ENCODE measurements at regions not wholly inside any gene's neighbourhood (a gene's known extent, or its start where the extent isn't known, plus 50 kb on each side); places are given as distances from the start of the nearest gene placed in this dataset.
"Not testable (repeated sequence)": the region's sequence is repeated elsewhere in the genome, so short reads cannot be mapped to it uniquely, and the experiment has no call there.

DNA sequence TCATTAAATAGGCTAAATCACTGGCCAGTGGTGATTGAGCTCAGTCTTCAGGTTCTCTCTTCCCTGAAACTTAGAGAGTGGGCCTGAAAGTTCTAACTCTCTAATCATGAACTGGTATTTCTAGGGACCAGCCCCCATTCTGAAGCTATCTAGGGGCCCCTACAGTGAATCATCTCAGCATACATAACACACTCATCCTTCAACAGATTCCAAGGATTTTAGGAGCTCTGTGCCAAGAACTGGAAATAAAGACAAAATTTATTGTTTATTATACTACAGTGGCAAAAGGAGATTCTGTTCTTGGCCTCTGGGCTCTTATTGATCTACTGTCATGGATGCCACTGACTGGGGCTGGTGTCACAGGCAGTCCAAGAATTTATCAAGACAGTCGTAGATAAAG is 263.8 kb upstream of the IGFBP7 start:
- FAIRE-seq: no peak

DNA sequence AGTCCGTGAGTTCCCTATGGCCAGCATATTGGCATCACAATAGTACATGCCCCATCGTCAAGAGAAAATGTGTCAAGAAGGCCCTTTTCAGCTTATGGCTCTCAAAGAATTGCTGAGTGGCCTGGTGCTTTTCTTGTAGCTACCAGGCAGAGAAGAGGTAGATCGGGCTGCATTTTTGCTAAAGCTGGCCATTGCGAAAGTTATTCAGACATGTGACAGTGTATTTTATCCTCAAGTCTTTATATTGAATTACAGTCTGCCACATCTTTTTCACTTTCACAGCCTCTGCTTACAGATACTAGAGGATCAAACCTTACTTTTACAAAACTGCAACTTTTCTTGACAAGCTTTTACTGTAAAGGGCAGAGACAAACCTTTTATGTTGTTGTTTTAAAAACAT is 261.5 kb upstream of the IGFBP7 start:
- no peak for FAIRE-seq

DNA sequence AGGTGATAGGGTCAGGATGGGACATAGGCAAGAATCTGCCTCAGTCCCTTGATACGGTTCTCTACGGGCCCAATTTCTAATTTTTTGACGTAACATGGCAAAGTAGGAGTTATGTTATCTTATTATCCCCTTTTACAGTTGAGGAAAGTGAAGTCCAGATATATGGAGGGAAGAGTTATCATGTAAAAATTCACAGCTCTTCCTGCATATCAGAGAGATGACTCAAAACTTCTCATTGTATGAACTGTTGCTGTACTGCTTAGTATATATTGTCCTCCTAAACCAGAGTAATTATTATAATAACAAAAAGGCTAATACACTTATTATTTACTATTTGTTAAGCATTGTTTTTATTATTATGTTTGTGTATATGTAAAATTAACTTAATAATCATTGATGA is 260.5 kb upstream of the IGFBP7 start:
- no peak for FAIRE-seq

DNA sequence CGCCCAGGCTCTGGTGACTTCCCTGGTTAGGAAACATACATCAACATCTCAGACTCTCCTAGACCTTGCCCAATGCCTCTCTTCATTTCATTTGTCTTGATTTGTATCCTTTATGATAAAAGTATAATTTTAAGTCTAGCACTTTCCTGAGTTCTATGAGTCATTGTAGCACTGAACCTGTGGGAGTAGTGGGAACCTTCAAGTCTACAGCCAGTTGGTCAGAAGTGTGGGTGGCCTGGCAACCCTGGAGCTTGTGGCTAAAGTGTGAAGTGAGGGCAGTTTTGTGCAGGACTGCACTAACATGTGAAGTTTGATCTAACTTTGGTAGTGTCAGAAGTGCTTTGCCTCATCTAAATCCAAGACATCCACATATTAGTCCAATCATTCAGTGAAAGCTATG is 259.3 kb upstream of the IGFBP7 start:
- FAIRE-seq: no peak

GRCh38 chr4:57364255-57364654 is 254.1 kb upstream of the IGFBP7 start:
- FAIRE-seq: no peak

DNA sequence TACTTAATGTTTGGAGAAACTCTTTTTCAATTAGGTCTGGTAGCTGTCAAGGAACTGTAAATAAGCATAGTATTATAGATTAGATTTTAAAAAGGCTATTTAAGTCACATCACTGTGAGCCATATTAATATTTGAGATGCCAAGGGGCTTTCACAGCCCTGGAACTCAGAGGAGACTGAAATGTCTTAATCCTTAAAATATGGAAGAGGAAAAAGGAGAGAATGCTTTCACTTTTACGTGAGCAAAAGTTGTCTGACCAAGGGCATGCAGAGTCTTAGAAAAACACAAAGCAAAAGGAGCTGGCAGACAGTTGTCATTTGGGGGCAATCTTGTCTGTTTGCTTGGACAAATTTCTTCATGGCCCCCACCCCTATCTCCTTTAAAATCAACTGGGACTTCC is 253.2 kb upstream of the IGFBP7 start:
- FAIRE-seq: no peak

DNA sequence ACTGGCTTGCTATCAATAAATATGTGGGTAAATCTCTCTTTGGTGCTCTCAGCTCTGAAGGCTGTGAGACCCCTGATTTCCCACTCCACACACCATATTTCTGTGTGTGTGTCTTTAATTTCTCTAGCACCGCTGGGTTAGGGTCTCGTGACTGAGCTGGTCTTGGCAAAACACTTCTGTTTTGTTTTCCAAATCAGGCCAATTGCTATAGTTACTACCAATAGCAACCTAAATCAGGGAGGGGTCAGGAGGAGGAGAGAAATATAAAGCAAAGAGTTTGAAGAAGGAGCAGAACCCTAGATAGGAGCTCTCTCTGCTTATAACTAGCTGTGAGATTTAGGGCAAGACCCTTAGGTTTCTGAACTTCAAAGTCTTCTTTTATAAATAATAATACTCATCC is 250.5 kb upstream of the IGFBP7 start:
- no peak for FAIRE-seq

- FAIRE-seq: no peak
Observed at GRCh38 chr4:57355101-57355665, 245.0 kb upstream of the IGFBP7 start.

DNA sequence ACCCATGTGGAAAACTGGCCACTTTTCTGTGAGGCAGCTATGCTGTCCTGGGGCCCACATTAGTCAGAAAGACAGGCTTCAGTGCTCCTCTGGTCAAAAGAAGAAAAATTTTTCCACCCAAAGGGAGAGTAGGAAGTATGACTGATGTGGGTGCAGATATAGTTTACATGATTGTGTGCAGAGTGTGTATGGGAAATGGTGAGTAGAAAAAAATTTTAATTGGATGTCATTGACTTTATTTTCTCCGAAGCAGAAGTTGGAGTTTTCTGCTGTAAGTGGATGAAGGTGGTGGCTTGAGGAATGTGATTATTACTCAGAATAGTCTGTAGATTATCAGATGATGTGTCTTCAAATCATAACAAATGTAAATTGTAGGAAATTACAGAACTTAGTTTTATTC is 241.5 kb upstream of the IGFBP7 start:
- no peak for FAIRE-seq

GRCh38 chr4:57344296-57344695 is 234.1 kb upstream of the IGFBP7 start:
- no peak for FAIRE-seq

DNA sequence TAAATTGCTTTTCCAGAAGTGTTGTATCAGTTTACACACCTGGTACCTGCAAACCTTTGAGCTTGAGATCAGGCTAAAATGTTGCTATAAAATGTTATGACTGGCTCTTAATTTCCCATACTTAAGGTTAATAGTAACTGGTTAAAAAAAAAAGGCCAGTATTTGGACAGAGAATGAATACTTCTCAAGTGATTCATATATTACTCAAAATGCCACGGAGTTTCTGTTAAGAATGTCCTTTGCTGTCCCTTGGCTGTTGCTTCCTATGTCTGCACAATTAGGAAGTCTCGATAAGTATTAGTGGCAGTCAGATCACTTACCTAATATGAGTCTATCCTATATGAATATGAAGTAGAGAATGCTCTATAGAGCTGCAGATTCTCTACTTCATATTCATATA is 232.2 kb upstream of the IGFBP7 start:
- no peak for FAIRE-seq

- not testable (repeated sequence) for FAIRE-seq
Observed at GRCh38 chr4:57338861-57339260, 228.7 kb upstream of the IGFBP7 start.

GRCh38 chr4:57333684-57334083 is 223.5 kb upstream of the IGFBP7 start:
- no peak for FAIRE-seq

GRCh38 chr4:57331959-57332358 is 221.8 kb upstream of the IGFBP7 start:
- FAIRE-seq: no peak

DNA sequence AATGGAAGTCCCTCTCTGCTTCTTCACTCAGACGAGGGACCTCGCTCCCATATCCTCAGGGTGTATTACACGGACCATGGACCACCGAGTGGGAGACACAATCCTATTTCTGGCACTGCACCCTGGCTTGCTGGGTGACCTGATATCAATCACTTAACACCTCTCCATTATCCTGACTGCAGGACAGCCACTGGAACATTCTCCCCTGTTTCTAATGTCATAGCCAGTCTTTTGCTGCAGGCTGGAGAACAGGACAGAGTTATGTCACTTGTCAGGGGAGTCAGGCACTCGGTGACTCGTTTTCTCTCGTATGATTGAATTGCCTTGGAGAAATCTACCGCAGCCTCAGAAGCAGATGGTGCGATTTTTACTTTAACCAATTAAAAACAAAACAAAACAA is 219.1 kb upstream of the IGFBP7 start:
- FAIRE-seq: no peak

GRCh38 chr4:57324673-57325307 is 214.6 kb upstream of the IGFBP7 start:
- no peak for FAIRE-seq

DNA sequence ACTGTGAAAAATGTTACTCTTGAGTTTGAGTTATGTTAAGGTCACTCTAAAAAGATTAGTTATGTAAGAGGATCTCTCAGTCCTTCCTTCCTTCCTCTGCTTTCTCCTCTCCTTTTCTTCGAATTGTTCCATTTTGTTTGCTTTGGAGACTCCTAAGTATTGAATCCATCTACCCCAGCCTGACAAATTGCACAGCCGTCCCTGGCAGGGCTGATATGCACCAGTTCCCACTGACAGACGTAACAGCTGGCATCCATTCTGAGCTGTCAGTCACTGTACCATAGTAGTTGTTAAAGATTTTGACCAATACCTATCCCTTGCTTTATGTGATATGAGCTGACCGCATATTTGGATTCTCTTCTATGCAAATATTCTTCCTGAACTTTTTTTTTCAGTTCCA is 210.7 kb upstream of the IGFBP7 start:
- FAIRE-seq: no peak

- no peak for FAIRE-seq
Observed at GRCh38 chr4:57320217-57320616, 210.0 kb upstream of the IGFBP7 start.

DNA sequence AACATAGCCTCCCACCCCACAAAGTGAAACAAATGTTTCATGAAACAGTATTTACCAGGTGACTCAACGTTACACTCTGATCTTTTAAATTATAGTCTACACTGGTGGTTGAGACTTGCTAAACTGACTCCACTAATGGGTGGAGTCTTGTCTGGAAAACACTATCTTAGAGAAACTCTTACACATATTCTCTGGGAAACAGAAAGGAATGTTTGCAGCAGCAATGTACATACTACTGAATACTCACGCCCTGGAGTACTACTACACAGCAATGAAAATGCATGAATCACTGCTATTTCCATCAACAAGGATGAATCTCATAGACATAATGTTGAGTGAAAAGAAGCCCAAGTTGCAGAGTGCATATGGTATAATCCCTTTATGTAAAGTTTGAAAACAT is 208.5 kb upstream of the IGFBP7 start:
- no peak for FAIRE-seq

GRCh38 chr4:57314636-57315035 is 204.5 kb upstream of the IGFBP7 start:
- no peak for FAIRE-seq

DNA sequence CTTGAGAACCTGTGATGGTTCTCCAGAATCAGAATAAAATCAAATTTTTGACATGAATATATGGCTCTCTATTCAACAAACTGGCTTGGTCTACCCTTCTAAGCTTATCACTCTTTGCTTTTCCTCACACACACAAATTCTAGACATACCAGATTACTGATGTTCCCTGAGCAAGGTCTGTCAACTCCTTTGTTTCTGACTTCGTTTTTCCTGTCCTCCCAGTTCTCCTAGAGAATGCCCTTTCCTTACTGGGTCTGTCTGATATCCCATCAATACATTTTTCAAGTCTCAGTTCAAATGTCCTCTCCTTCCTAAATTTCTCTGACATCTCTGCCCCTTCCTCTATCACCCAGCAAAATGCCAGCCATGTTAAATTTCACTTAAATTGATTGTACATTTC is 202.1 kb upstream of the IGFBP7 start:
- no peak for FAIRE-seq

GRCh38 chr4:57309658-57310057 is 199.5 kb upstream of the IGFBP7 start:
- no peak for FAIRE-seq

DNA sequence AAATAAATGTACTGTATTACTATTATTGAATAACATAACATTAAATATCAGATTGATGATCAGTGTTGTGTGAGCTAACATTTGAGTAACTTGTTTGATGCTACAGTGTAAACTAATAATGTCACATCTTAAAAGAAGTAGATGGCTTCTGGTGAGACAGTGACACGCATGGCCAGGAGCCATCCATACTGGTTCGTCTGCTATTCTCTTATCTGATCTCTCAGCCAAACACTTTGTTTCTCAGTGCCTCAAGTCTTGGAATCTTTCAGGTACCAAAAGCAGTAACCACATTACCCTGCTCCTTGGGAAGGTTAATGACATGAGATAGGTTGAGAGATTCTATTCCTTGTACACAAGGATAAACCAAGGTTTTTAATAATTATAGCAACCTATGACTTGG is 198.1 kb upstream of the IGFBP7 start:
- no peak for FAIRE-seq

GRCh38 chr4:57305836-57306235 is 195.7 kb upstream of the IGFBP7 start:
- FAIRE-seq: no peak

GRCh38 chr4:57303012-57303751 is 193.0 kb upstream of the IGFBP7 start:
- no peak for FAIRE-seq

Data from TTC549 (cell line).